Gastroesophageal sphincter (tissue), 4 donors: ENCODE measurements at regions not wholly inside any gene's neighbourhood (a gene's known extent, or its start where the extent isn't known, plus 50 kb on each side); places are given as distances from the start of the nearest gene placed in this dataset.

Source experiments
- ATAC-seq: fragments of 150-250 bp; one replicate; pipeline ENCODE4 v1.9.1; 2016; ENCODE audit warnings: mild to moderate bottlenecking, moderate library complexity
- H3K27ac ChIP-seq, 4 donors: fragments of 200-600 bp; sonication (generic) in 3 of 4; 1 replicate in 3 of 4; 2 replicates in 1 of 4; pipeline ENCODE4 v1.5.1; 2016 to 2019
- H3K27me3 ChIP-seq: fragments of 200-600 bp; sonication (generic); one replicate; pipeline ENCODE4 v1.5.1; 2019
- H3K36me3 ChIP-seq, 2 donors: fragments of 200-600 bp; sonication (generic); one replicate each; pipeline ENCODE4 v1.5.1; 2019; ENCODE audit warnings: control low read depth in 1 of 2
- H3K4me1 ChIP-seq, 3 donors: fragments of 200-600 bp; sonication (generic); 1 replicate in 2 of 3; 2 replicates in 1 of 3; pipeline ENCODE4 v1.5.1; 2016 to 2019; ENCODE audit warnings: control low read depth in 2 of 3
- H3K4me3 ChIP-seq, 2 donors: fragments of 200-600 bp; sonication (generic); one replicate each; pipeline ENCODE4 v1.5.1; 2019; ENCODE audit warnings: mild to moderate bottlenecking in 1 of 2, moderate library complexity in 1 of 2
- H3K9me3 ChIP-seq, 3 donors: fragments of 200-600 bp; sonication (generic); one replicate each; pipeline ENCODE4 v1.5.1; 2017 to 2019; ENCODE audit warnings: control low read depth in 2 of 3
- CTCF ChIP-seq, 4 experiments: fragments of 200-600 bp in 2 of 4; fragments of 450-650 bp in 2 of 4; sonication (generic) in 1 of 4; IDR thresholded peaks; one replicate each; pipeline ENCODE4 v1.5.1; 2017 to 2019; ENCODE audit warnings: antibody characterized with exemption in 4 of 4, mild to moderate bottlenecking in 2 of 4, moderate library complexity in 2 of 4
- EP300 ChIP-seq: sonication (generic); formaldehyde crosslinking; IDR thresholded peaks from one replicate; pipeline ENCODE4 v1.6.1; 2017; ENCODE audit warnings: antibody characterized with exemption, mild to moderate bottlenecking
- POLR2A ChIP-seq, 2 donors: fragments of 450-650 bp; IDR thresholded peaks; one replicate each; pipeline ENCODE4 v1.6.1; 2017; ENCODE audit warnings: antibody characterized with exemption in 2 of 2, mild to moderate bottlenecking in 2 of 2, moderate library complexity in 1 of 2
- POLR2AphosphoS5 ChIP-seq: sonication (generic); formaldehyde crosslinking; IDR thresholded peaks from one replicate; pipeline ENCODE4 v1.6.1; 2017; ENCODE audit warnings: antibody characterized with exemption
- WGBS, 2 donors: methylation state at CpG; one replicate each; pipeline ENCODE4 v1.1.5; 2018; ENCODE audit warnings: low coverage in 1 of 2; 5-methylcytosine and 5-hydroxymethylcytosine counted together

DNA sequence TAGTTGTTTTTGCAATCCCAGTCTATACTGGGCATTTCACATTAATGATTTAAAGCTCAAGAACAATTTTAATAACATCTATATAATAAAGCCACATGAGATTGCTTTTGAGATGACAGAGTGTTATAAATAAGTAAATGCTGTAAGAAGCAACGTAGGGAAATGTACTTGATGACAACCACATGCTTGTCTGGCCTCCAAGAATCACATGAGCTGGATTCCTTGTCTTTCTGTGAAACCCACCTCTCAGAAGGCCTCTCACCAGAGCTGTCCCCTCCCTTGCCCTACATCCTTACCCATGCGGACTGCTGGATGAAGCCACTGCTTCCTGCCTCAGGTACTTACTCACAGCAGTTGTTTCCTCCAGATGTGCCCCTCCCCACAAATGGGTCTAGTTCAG, 145.1 kb upstream of the CTTNBP2NL start:
- no peak overlapping the region for H3K27ac ChIP-seq
- H3K4me1 ChIP-seq: peaks cover 0 to 10% (median 4%) of the 10 kb centered on the region in 3 donors
- peaks cover 6% of the 10 kb centered on the region for H3K27me3 ChIP-seq
- H3K9me3 ChIP-seq: no peaks in the 10 kb centered on the region
- no peak for ATAC-seq
- no peaks in the 10 kb centered on the region for H3K36me3 ChIP-seq
- H3K4me3 ChIP-seq: no peak overlapping the region
- 70 to 77% methylated on average over 2 of the region's 2 CpGs for WGBS, 2 donors
- no peak for TF ChIP-seq POLR2AphosphoS5
- no peak for TF ChIP-seq CTCF (IDR thresholded peaks at IDR 0.05)
- TF ChIP-seq POLR2A (IDR thresholded peaks at IDR 0.05): no peak
- no peak for TF ChIP-seq EP300

DNA sequence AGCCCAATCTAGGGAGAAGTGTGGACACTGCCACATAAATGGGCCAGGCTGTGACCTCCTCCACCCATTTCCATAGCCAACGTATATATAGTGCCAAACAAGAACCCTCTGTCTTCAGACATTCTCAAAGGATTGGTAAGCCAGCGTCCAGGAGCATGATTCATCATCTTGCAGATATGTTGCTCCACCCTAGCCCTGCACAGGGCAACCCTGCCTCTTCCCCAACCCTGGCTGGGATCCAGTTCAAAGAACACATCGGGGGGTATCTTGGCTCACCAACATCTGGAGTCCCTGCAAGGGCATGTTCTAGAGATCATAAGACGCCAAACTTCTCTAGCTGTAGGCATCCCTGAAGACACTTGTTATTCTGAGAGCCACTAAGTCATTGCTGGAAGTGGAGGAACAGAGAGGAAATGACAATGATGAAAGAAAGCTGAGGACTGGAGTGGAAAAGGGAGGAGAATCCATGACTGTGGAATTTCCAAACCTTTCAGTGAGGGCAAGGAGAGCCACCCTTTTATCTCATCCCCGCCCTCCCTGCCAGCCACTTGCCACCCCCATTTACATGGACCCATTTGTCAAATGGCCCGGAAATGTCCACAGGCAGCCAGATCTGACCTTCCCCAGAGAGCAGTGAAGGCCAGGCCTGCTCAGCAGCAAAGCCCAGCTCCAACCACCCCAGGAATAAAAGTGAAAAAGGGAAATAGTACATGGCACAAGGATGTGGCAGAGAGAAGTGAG, 144.1 kb upstream of the CTTNBP2NL start:
- Histone ChIP-seq H3K4me1 (peaks cover 0 to 12% (median 4%) of the 10 kb centered on the region in 3 donors), H3K9me3 (no peaks in the 10 kb centered on the region), H3K27ac (no peak overlapping the region), H3K27me3 (peaks cover 6% of the 10 kb centered on the region), H3K4me3 (no peak overlapping the region), H3K36me3 (no peaks in the 10 kb centered on the region)
- peak; percentile 37 for ATAC-seq
- WGBS, 2 donors: 71 to 89% methylated on average over 3 to 4 of the region's 6 CpGs
- no peak for TF ChIP-seq POLR2A (IDR thresholded peaks at IDR 0.05)
- TF ChIP-seq POLR2AphosphoS5: no peak
- no peak for TF ChIP-seq EP300
- no peak for TF ChIP-seq CTCF (IDR thresholded peaks at IDR 0.05)

- Histone ChIP-seq H3K4me1 (peaks cover 0 to 5% (median 0%) of the 10 kb centered on the region in 3 donors), H3K27me3 (peaks cover 6% of the 10 kb centered on the region), H3K9me3 (no peaks in the 10 kb centered on the region), H3K4me3 (no peak overlapping the region), H3K27ac (no peak overlapping the region), H3K36me3 (no peaks in the 10 kb centered on the region)
- no peak for ATAC-seq
- TF ChIP-seq CTCF (IDR thresholded peaks at IDR 0.05) (no peak), POLR2A (IDR thresholded peaks at IDR 0.05) (no peak), POLR2AphosphoS5 (no peak), EP300 (no peak)
- 33% methylated on average over 1 of the region's 2 CpGs; no CpG with 5 or more reads in 1 of the 2 donors for WGBS, 2 donors
These were observed 142.6 kb upstream of the CTTNBP2NL start for GRCh38 chr1:112253366-112253765.

GRCh38 chr1:112255080-112255479, 140.9 kb upstream of the CTTNBP2NL start:
- TF ChIP-seq EP300 (no peak), POLR2A (IDR thresholded peaks at IDR 0.05) (no peak)
- no peaks in the 10 kb centered on the region for H3K36me3 ChIP-seq
- WGBS, 2 donors: 86% methylated on average over 1 of the region's 1 CpG; no CpG with 5 or more reads in 1 of the 2 donors
- H3K9me3 ChIP-seq: no peaks in the 10 kb centered on the region
- peaks cover 0 to 5% (median 0%) of the 10 kb centered on the region in 3 donors for H3K4me1 ChIP-seq
- no peak for ATAC-seq
- H3K27ac ChIP-seq: peak overlapping the region in 1 of 4 donors; percentile 12
- H3K27me3 ChIP-seq: peaks cover 6% of the 10 kb centered on the region
- H3K4me3 ChIP-seq: no peak overlapping the region

DNA sequence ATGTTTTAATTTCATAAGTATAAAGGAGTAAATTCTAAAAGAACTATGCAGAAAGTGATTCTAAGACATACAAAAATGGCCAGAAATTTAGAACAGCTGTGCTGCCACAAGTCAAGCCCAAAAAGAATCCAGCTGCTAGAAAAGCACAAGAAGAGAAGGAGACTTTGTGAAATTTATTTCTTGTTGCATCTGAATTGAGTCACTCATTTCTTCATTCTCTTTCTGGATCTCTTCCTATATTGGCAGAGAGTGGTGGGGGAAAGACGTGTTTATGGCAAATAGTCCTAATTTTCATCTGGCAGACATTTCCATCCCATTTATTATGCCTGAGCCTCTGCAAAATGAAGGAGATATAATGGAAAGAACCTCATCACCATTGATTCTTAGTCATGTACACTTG, 139.6 kb upstream of the CTTNBP2NL start:
- Histone ChIP-seq H3K4me3 (no peak overlapping the region), H3K36me3 (no peaks in the 10 kb centered on the region), H3K4me1 (peaks cover 0 to 5% (median 0%) of the 10 kb centered on the region in 3 donors), H3K27me3 (peaks cover 6% of the 10 kb centered on the region), H3K27ac (no peak overlapping the region), H3K9me3 (no peaks in the 10 kb centered on the region)
- ATAC-seq: peak; percentile 56
- 33 to 67% methylated on average over 1 of the region's 1 CpG for WGBS, 2 donors
- TF ChIP-seq POLR2AphosphoS5 (peak; percentile 52), POLR2A (IDR thresholded peaks at IDR 0.05) (no peak)
